HepG2 (cell line): ENCODE measurements at regions not wholly inside any gene's neighbourhood (a gene's known extent, or its start where the extent isn't known, plus 50 kb on each side); places are given as distances from the start of the nearest gene placed in this dataset.
"Not testable (repeated sequence)": the region's sequence is repeated elsewhere in the genome, so short reads cannot be mapped to it uniquely, and the experiment has no call there.

Source experiments
- ATAC-seq: fragments of 200-7000 bp; cut with Tn5 transposase; 3 replicates; pipeline ENCODE4 v1.9.1; 2020; ENCODE audit warnings: mild to moderate bottlenecking, moderate library complexity
- BruUV-seq: library from RNA; stranded (reverse); fragments of 400-500 nt; replicated peaks from 2 replicates; lab custom pipeline; 2021; lab: Mats Ljungman, UMichigan
- CTCF ChIA-PET: fragments of 300-600 bp; formaldehyde crosslinking; extraction: SDS; loops from one replicate; lab custom pipeline; 2021; ENCODE audit warnings: low total read pairs, inconsistent platforms, low intra/inter-chr PET ratio; lab: Yijun Ruan, JAX
- POLR2A ChIA-PET: fragments of 350-600 bp; sonication (Branson Sonifier 250); formaldehyde crosslinking; loops from one replicate; lab custom pipeline; 2020; ENCODE audit warnings: antibody characterized with exemption, inconsistent platforms; lab: Yijun Ruan, JAX
- DNase-seq: peaks from one replicate; pipeline ENCODE4 v3.0.0-alpha.2; 2015; ENCODE audit warnings: low spot score
- FAIRE-seq: peaks from 3 replicates; lab custom pipeline; 2011; peaks lifted over from hg19 to GRCh38; lab: Jason Lieb, UNC
- H2AFZ ChIP-seq: one replicate; pipeline ENCODE4 v1.6.1; 2011; ENCODE audit warnings: low read length, inconsistent platforms
- H3K27ac ChIP-seq: fragments of 300-600 bp; 3 replicates; pipeline ENCODE4 v1.8.0; 2011; ENCODE audit warnings: mixed run types, mild to moderate bottlenecking, mixed read lengths, low read length, inconsistent platforms; ENCODE audit not compliant: insufficient read depth; ENCODE audit errors: extremely low read length
- H3K27me3 ChIP-seq, 2 experiments: fragments of 200-600 bp in 1 of 2; 2 replicates in 1 of 2; 3 replicates in 1 of 2; pipeline versions ENCODE4 v1.6.0 to v1.8.0; 2011; ENCODE audit warnings: low read length in 2 of 2, mild to moderate bottlenecking in 2 of 2, moderate library complexity in 2 of 2, inconsistent platforms in 1 of 2; ENCODE audit not compliant: insufficient read depth in 2 of 2, control insufficient read depth in 1 of 2
- H3K36me3 ChIP-seq, 2 experiments: fragments of 200-600 bp in 1 of 2; replicated peaks in 1 of 2; 2 replicates in 1 of 2; 3 replicates in 1 of 2; pipeline versions ENCODE4 v1.5.1 to v1.8.0; 2011; ENCODE audit warnings: low read length in 2 of 2, inconsistent platforms in 1 of 2; ENCODE audit not compliant: insufficient read depth in 2 of 2, control insufficient read depth in 1 of 2
- H3K4me1 ChIP-seq: 2 replicates; pipeline ENCODE4 v1.5.1; 2012; ENCODE audit warnings: low read length, inconsistent platforms; ENCODE audit not compliant: insufficient read depth
- H3K4me2 ChIP-seq: 2 replicates; pipeline ENCODE4 v1.6.0; 2011; ENCODE audit warnings: low read depth, low read length, inconsistent platforms
- H3K4me3 ChIP-seq, 3 experiments: fragments of 200-600 bp in 1 of 3; sonication (generic), shearing (Covaris generic) in 1 of 3; replicated peaks in 1 of 3; 2 replicates each; pipeline ENCODE4 v1.5.1; 2011 to 2016; ENCODE audit warnings: low read length in 3 of 3, inconsistent platforms in 2 of 3, low read depth in 2 of 3, mild to moderate bottlenecking in 2 of 3, control low read depth in 1 of 3, mixed read lengths in 1 of 3; ENCODE audit not compliant: insufficient read depth in 1 of 3
- H3K79me2 ChIP-seq: one replicate; pipeline ENCODE4 v1.6.1; 2011; ENCODE audit warnings: low read length, inconsistent platforms; ENCODE audit not compliant: insufficient read depth
- H3K9ac ChIP-seq: 2 replicates; pipeline ENCODE4 v1.6.0; 2011; ENCODE audit warnings: mild to moderate bottlenecking, low read depth, low read length, inconsistent platforms; ENCODE audit not compliant: insufficient read depth
- H3K9me3 ChIP-seq: 2 replicates; pipeline ENCODE4 v1.5.1; 2012; ENCODE audit warnings: mild to moderate bottlenecking, low read length
- H4K20me1 ChIP-seq: 2 replicates; pipeline ENCODE4 v1.6.0; 2011; ENCODE audit warnings: inconsistent platforms, mild to moderate bottlenecking, low read length, moderate library complexity; ENCODE audit not compliant: insufficient read depth
- FOSL1 ChIP-seq: sonication (generic); formaldehyde crosslinking; IDR thresholded peaks from 2 replicates; pipeline ENCODE4 v1.9.0; 2021; ENCODE audit warnings: missing genetic modification reagents, borderline replicate concordance
- IRF2 ChIP-seq: IDR thresholded peaks from 2 replicates; pipeline ENCODE4 v1.6.1; 2018; ENCODE audit warnings: missing genetic modification reagents, missing compliant biosample characterization
- MZF1 ChIP-seq: sonication (generic); formaldehyde crosslinking; IDR thresholded peaks from 2 replicates; pipeline ENCODE4 v1.8.1; 2023; ENCODE audit warnings: mild to moderate bottlenecking, missing genetic modification reagents, borderline replicate concordance
- SMAD1 ChIP-seq: sonication (generic); formaldehyde crosslinking; IDR thresholded peaks from 2 replicates; pipeline ENCODE4 v1.4.0; 2020; ENCODE audit warnings: missing genetic modification reagents, low read depth, mild to moderate bottlenecking, borderline replicate concordance
- ZNF646 ChIP-seq: sonication (generic); formaldehyde crosslinking; IDR thresholded peaks from 2 replicates; pipeline ENCODE4 v1.9.0; 2021; ENCODE audit warnings: mild to moderate bottlenecking, missing genetic modification reagents
- WGBS: methylation state at CpG from one replicate; pipeline ENCODE4 v1.1.6; 2017; ENCODE audit warnings: low lambda C conversion rate; 5-methylcytosine and 5-hydroxymethylcytosine counted together
- in situ Hi-C: cut with HindIII; loops from 2 replicates; pipeline ENCODE4 v1.10.0; 2017; ENCODE audit warnings: low pct_unique_long_range_greater_than_20kb; ENCODE audit not compliant: extremely low pct_ligation_motif_present
- intact Hi-C: fragments of 100-400 bp; cut with micrococcal nuclease; formaldehyde crosslinking; loops from one replicate; pipeline ENCODE4 v1.10.0; 2022; ENCODE audit not compliant: unreplicated experiment

GRCh38 chr6:4253604-4254231 is 118.3 kb upstream of the ECI2 start (continued):
- TF ChIP-seq FOSL1 (CRISPR knock-in tag) (no peak), ZNF646 (CRISPR knock-in tag) (no peak), MZF1 (CRISPR knock-in tag) (no peak), IRF2 (CRISPR knock-in tag) (no peak), SMAD1 (no peak)

GRCh38 chr6:4252445-4252844 is 117.1 kb upstream of the ECI2 start:
- H3K9me3 ChIP-seq, H3K4me2 ChIP-seq, intact Hi-C loops, DNase-seq, H2AFZ ChIP-seq, H3K4me3 ChIP-seq, in situ Hi-C loops, POLR2A ChIA-PET, CTCF ChIA-PET, H3K27ac ChIP-seq, H3K4me1 ChIP-seq, FAIRE-seq, H3K79me2 ChIP-seq, BruUV-seq, H4K20me1 ChIP-seq, H3K36me3 ChIP-seq, ATAC-seq, H3K9ac ChIP-seq: not testable (repeated sequence)
- whole genome bisulfite sequencing = 39% methylated on average over 5 of the region's 5 CpGs
- peaks cover 0 to 15% of the 10 kb centered on the region in 2 experiments; a peak in 1 of 5 replicates for H3K27me3 ChIP-seq
